Astrocyte (in vitro differentiated cells and primary cell): ENCODE measurements at regions not wholly inside any gene's neighbourhood (a gene's known extent, or its start where the extent isn't known, plus 50 kb on each side); places are given as distances from the start of the nearest gene placed in this dataset.

ENCODE experiments used
- CTCF ChIP-seq: IDR thresholded peaks from 2 replicates; pipeline ENCODE4 v1.5.1; 2011; ENCODE audit warnings: low read depth, mild to moderate bottlenecking, inconsistent platforms, low read length, moderate library complexity; ENCODE audit not compliant: insufficient read depth
- EZH2 ChIP-seq: IDR thresholded peaks from 2 replicates; pipeline ENCODE4 v1.6.1; 2012; ENCODE audit warnings: mild to moderate bottlenecking, low read length, inconsistent platforms; ENCODE audit not compliant: insufficient read depth

- no peak for TF ChIP-seq CTCF
- no peak for TF ChIP-seq EZH2
These were observed 67.3 kb upstream of the UCN3 start for GRCh38 chr10:5297466-5297865.
